ENCODE measurements at regions not wholly inside any gene's neighbourhood (a gene's known extent, or its start where the extent isn't known, plus 50 kb on each side); places are given as distances from the start of the nearest gene placed in this dataset.

- TF ChIP-seq POLR2A (IDR thresholded peaks at IDR 0.05; ENCODE audit: low read length) (no peak), GATA1 (IDR thresholded peaks at IDR 0.05; ENCODE audit: low read depth, low read length) (no peak)
- DNase-seq, result no peak
Observed at GRCh38 chr6:8492536-8493133, 57.3 kb upstream of the SLC35B3 start.
